ENCODE measurements at regions not wholly inside any gene's neighbourhood (a gene's known extent, or its start where the extent isn't known, plus 50 kb on each side); places are given as distances from the start of the nearest gene placed in this dataset.

GRCh38 chr17:14759325-14759724 lies 458.4 kb downstream of the HS3ST3B1 start:
- TF ChIP-seq CTCF (IDR thresholded peaks at IDR 0.05; ENCODE audit: poor library complexity, severe bottlenecking), result no peak
- TF ChIP-seq POLR2AphosphoS5 (IDR thresholded peaks at IDR 0.05), result no peak
- no peak for TF ChIP-seq REST (IDR thresholded peaks at IDR 0.05; ENCODE audit: borderline replicate concordance)
- no peak for TF ChIP-seq MXI1 (conservative IDR thresholded peaks at IDR 0.05; ENCODE audit: poor library complexity, severe bottlenecking)
- TF ChIP-seq EP300 (conservative IDR thresholded peaks at IDR 0.05; ENCODE audit: poor library complexity, severe bottlenecking), result no peak
- TF ChIP-seq EZH2 (IDR thresholded peaks at IDR 0.05; ENCODE audit: borderline replicate concordance, insufficient read depth, low read length, poor library complexity, severe bottlenecking), result no peak
- TF ChIP-seq TAF1 (IDR thresholded peaks at IDR 0.05; ENCODE audit: low read depth), result no peak
- TF ChIP-seq RAD21 (conservative IDR thresholded peaks at IDR 0.05), result no peak

All from neural cell (in vitro differentiated cells).